Panc1 (cell line): ENCODE measurements at regions not wholly inside any gene's neighbourhood (a gene's known extent, or its start where the extent isn't known, plus 50 kb on each side); places are given as distances from the start of the nearest gene placed in this dataset.

Experiments
- ATAC-seq: fragments of 200-7000 bp; cut with Tn5 transposase; 2 replicates; pipeline ENCODE4 v1.9.1; 2020; ENCODE audit warnings: mild to moderate bottlenecking, moderate library complexity
- BruUV-seq: library from RNA; stranded (reverse); fragments of 400-500 nt; replicated peaks from 2 replicates; lab custom pipeline; 2021; lab: Mats Ljungman, UMichigan
- CTCF ChIA-PET: fragments of 300-600 bp; sonication (Branson Sonifier 250); formaldehyde crosslinking; loops from one replicate; lab custom pipeline; 2022; ENCODE audit warnings: antibody characterized with exemption; lab: Charles Lee
- POLR2A ChIA-PET: fragments of 300-600 bp; sonication (Branson Sonifier 250); formaldehyde crosslinking; loops from one replicate; lab custom pipeline; 2022; ENCODE audit warnings: antibody characterized with exemption; lab: Charles Lee
- DNase-seq: peaks from one replicate; pipeline ENCODE4 v3.0.0-alpha.2; 2010; ENCODE audit warnings: low read depth, low spot score
- H3K27ac ChIP-seq: 2 replicates; pipeline ENCODE4 v1.5.1; 2011; ENCODE audit warnings: mild to moderate bottlenecking, low read length, inconsistent platforms
- H3K27me3 ChIP-seq: fragments of 200-500 bp; sonication (Bioruptor generic); 2 replicates; pipeline ENCODE4 v1.6.0; 2014; ENCODE audit warnings: low read length, inconsistent platforms; ENCODE audit not compliant: control insufficient read depth, insufficient read depth
- H3K36me3 ChIP-seq: fragments of 200-500 bp; sonication (Bioruptor generic); 2 replicates; pipeline ENCODE4 v1.5.1; 2014; ENCODE audit warnings: inconsistent platforms, mild to moderate bottlenecking, low read length, moderate library complexity; ENCODE audit not compliant: control insufficient read depth, insufficient read depth
- H3K4me1 ChIP-seq: 2 replicates; pipeline ENCODE4 v1.5.1; 2011; ENCODE audit warnings: inconsistent platforms, mild to moderate bottlenecking, low read length, moderate library complexity; ENCODE audit not compliant: control insufficient read depth, insufficient read depth
- H3K4me3 ChIP-seq, 2 experiments: 2 replicates each; pipeline ENCODE4 v1.5.1; 2011 to 2012; ENCODE audit warnings: low read depth in 2 of 2, low read length in 2 of 2, mild to moderate bottlenecking in 2 of 2, inconsistent platforms in 1 of 2, moderate library complexity in 1 of 2
- H3K9me3 ChIP-seq: fragments of 200-500 bp; sonication (Bioruptor generic); 2 replicates; pipeline ENCODE4 v1.5.1; 2014; ENCODE audit warnings: low read depth, mild to moderate bottlenecking, inconsistent platforms, low read length, moderate library complexity; ENCODE audit not compliant: control insufficient read depth, insufficient read depth
- POLR2AphosphoS5 ChIP-seq: IDR thresholded peaks from 2 replicates; pipeline ENCODE4 v1.6.1; 2012; ENCODE audit warnings: mild to moderate bottlenecking, low read depth, low read length, moderate library complexity
- SIN3A ChIP-seq: IDR thresholded peaks from 2 replicates; pipeline ENCODE4 v1.6.1; 2012; ENCODE audit warnings: low read depth, mild to moderate bottlenecking, low read length, moderate library complexity, borderline replicate concordance; ENCODE audit not compliant: insufficient read depth
- TCF7L2 ChIP-seq: IDR thresholded peaks from 2 replicates; pipeline ENCODE4 v1.6.1; 2011; ENCODE audit warnings: mild to moderate bottlenecking, low read depth, low read length, inconsistent platforms
- in situ Hi-C: cut with HindIII; loops from 2 replicates; pipeline ENCODE4 v1.10.0; 2016; ENCODE audit warnings: low sequenced_read_pairs, low pct_unique_long_range_greater_than_20kb
- intact Hi-C: fragments of 100-400 bp; cut with micrococcal nuclease; formaldehyde crosslinking; loops from one replicate; pipeline ENCODE4 v1.10.0; 2022; ENCODE audit not compliant: unreplicated experiment
- TF ChIP-seq, protein P1 (sequence below): fragments of 450-650 bp; IDR thresholded peaks from 2 replicates; pipeline ENCODE4 v1.5.1; 2017; ENCODE audit warnings: mild to moderate bottlenecking
- TF ChIP-seq, protein P2 (sequence below), 2 experiments: IDR thresholded peaks; 2 replicates each; pipeline ENCODE4 v1.6.1; 2011 to 2012; ENCODE audit warnings: low read depth in 2 of 2, control low read depth in 1 of 2, low read length in 1 of 2, mild to moderate bottlenecking in 1 of 2, moderate library complexity in 1 of 2; ENCODE audit not compliant: insufficient read depth in 1 of 2

- POLR2A ChIA-PET, result no interaction called here
- ATAC-seq (no peak), DNase-seq (no peak)
- TF ChIP-seq, protein P1, sequence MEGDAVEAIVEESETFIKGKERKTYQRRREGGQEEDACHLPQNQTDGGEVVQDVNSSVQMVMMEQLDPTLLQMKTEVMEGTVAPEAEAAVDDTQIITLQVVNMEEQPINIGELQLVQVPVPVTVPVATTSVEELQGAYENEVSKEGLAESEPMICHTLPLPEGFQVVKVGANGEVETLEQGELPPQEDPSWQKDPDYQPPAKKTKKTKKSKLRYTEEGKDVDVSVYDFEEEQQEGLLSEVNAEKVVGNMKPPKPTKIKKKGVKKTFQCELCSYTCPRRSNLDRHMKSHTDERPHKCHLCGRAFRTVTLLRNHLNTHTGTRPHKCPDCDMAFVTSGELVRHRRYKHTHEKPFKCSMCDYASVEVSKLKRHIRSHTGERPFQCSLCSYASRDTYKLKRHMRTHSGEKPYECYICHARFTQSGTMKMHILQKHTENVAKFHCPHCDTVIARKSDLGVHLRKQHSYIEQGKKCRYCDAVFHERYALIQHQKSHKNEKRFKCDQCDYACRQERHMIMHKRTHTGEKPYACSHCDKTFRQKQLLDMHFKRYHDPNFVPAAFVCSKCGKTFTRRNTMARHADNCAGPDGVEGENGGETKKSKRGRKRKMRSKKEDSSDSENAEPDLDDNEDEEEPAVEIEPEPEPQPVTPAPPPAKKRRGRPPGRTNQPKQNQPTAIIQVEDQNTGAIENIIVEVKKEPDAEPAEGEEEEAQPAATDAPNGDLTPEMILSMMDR, result no peak
- TF ChIP-seq, protein P2, sequence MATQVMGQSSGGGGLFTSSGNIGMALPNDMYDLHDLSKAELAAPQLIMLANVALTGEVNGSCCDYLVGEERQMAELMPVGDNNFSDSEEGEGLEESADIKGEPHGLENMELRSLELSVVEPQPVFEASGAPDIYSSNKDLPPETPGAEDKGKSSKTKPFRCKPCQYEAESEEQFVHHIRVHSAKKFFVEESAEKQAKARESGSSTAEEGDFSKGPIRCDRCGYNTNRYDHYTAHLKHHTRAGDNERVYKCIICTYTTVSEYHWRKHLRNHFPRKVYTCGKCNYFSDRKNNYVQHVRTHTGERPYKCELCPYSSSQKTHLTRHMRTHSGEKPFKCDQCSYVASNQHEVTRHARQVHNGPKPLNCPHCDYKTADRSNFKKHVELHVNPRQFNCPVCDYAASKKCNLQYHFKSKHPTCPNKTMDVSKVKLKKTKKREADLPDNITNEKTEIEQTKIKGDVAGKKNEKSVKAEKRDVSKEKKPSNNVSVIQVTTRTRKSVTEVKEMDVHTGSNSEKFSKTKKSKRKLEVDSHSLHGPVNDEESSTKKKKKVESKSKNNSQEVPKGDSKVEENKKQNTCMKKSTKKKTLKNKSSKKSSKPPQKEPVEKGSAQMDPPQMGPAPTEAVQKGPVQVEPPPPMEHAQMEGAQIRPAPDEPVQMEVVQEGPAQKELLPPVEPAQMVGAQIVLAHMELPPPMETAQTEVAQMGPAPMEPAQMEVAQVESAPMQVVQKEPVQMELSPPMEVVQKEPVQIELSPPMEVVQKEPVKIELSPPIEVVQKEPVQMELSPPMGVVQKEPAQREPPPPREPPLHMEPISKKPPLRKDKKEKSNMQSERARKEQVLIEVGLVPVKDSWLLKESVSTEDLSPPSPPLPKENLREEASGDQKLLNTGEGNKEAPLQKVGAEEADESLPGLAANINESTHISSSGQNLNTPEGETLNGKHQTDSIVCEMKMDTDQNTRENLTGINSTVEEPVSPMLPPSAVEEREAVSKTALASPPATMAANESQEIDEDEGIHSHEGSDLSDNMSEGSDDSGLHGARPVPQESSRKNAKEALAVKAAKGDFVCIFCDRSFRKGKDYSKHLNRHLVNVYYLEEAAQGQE (IDR thresholded peaks at IDR 0.05; ENCODE audit: insufficient read depth in 1 of 2, low read depth in 2 of 2, low read length in 1 of 2), result no peak
- TF ChIP-seq SIN3A, result no peak
- Histone ChIP-seq H3K27me3 (no peaks in the 10 kb centered on the region), H3K4me1 (no peaks in the 10 kb centered on the region), H3K4me3 (no peak overlapping the region), H3K36me3 (no peaks in the 10 kb centered on the region), H3K27ac (no peak overlapping the region), H3K9me3 (no peaks in the 10 kb centered on the region)
- no TSS peak for BruUV-seq
- CTCF ChIA-PET, result no interaction called here
- in situ Hi-C loops (no loop called here), intact Hi-C loops (no loop called here)
These were observed 137.3 kb downstream of the C12orf75 start for GRCh38 chr12:105467710-105468366.

DNA sequence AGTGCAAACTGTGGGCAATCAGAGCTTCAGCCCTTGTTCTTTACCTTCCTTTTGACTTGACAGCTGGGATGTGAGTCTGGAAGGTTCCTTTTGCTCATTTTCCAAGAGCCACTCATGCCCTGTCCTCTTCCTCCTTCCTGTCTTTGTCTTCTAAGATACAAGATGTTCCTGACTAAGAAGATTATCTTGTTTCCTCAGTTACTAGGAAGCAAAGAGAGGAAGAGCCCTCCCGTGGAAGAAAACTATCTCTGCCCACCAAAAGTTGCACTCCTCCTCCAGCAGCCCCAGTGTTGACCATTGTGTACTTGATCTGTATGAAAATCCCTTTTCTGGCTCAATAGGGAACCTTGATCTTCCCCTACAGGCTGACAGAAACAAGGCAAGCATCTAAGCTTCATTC is 138.0 kb downstream of the C12orf75 start:
- intact Hi-C loops (no loop called here), in situ Hi-C loops (no loop called here)
- H3K27ac ChIP-seq, result no peak overlapping the region
- H3K27me3 ChIP-seq, result no peaks in the 10 kb centered on the region
- H3K4me1 ChIP-seq, result no peaks in the 10 kb centered on the region
- no peaks in the 10 kb centered on the region for H3K9me3 ChIP-seq
- no TSS peak for BruUV-seq
- no peak for DNase-seq
- no peak for TF ChIP-seq TCF7L2
- TF ChIP-seq, protein P1, result no peak
- TF ChIP-seq SIN3A, result no peak
- TF ChIP-seq POLR2AphosphoS5, result no peak
- TF ChIP-seq, protein P2 (IDR thresholded peaks at IDR 0.05; ENCODE audit: insufficient read depth in 1 of 2, low read depth in 2 of 2, low read length in 1 of 2), result no peak
- ChIA-PET POLR2A (no interaction called here), CTCF (no interaction called here)
- H3K36me3 ChIP-seq, result no peaks in the 10 kb centered on the region
- no peak for ATAC-seq
- no peak overlapping the region for H3K4me3 ChIP-seq
